Activated effector memory CD4-positive, alpha-beta T cell treated with Interleukin-2 at 50 U/mL for 16 hours (primary cell): ENCODE measurements at regions not wholly inside any gene's neighbourhood (a gene's known extent, or its start where the extent isn't known, plus 50 kb on each side); places are given as distances from the start of the nearest gene placed in this dataset.
"Not testable (repeated sequence)": the region's sequence is repeated elsewhere in the genome, so short reads cannot be mapped to it uniquely, and the experiment has no call there.

ENCODE experiments used
- DNase-seq: peaks from one replicate; pipeline ENCODE4 v3.0.0-alpha.2; 2020

GRCh38 chr2:16227811-16228462, 287.6 kb downstream of the MYCN start:
- DNase-seq = no peak

- no peak for DNase-seq
These were observed 286.8 kb downstream of the MYCN start for GRCh38 chr2:16226943-16227664.

DNA sequence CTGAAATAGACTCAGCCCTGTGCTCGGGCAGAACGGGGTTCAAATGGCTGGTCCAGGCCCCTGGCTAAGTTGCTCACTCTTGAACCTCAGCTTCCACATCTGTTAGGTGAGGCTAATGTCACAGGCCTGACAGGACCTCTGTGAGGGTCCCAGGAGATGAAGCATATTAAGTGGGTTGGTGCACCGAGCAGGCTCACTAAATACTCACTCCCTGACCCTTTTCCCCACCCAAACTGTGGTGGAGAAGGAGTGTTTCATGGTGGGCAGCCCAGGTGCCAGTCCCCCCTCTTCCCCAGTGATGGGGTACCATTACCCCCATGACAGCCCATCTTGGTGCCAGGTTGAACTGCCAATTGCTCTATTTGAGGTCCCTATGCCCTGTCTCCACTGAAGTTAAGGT, 286.0 kb downstream of the MYCN start:
- no peak for DNase-seq

GRCh38 chr2:16225545-16225944, 285.2 kb downstream of the MYCN start:
- DNase-seq = no peak

DNA sequence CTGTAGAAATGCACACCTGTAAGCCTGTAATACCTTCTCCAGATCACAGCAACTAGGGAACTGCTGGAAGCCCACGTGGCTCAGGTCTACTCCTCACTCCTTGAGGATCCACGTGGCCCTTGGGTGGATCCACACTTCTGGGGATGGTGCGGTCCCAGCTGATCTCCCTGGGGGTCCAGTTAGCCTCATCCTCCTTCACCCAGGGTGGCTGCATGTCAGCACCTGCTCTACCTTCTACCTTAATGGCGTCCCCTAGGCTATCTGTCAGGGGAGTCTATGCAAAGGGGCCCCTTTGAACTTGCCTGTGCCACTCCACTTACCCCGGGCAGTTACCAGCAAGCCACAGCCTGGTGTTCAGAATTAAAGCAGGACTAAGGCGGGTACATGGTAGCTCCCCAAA, 284.7 kb downstream of the MYCN start:
- no peak for DNase-seq

GRCh38 chr2:16224298-16225045, 284.1 kb downstream of the MYCN start:
- no peak for DNase-seq

DNA sequence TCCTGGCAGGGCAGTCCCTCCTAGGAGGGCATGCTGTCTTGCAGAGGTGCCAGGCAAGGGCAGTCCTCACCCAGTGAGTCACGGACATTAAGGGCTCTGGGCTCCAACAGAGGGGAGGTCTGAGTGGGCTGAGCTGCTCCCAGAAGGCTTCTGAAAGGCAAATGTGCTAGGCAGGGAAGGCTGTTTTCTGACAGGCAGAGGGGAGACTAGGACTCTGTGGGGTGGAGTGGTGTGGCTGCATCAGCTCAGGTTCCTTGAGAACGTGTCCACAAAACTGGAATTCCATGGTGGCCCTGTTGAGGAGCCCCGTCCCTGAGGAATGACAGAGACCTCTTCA, 283.5 kb downstream of the MYCN start:
- DNase-seq = no peak

DNA sequence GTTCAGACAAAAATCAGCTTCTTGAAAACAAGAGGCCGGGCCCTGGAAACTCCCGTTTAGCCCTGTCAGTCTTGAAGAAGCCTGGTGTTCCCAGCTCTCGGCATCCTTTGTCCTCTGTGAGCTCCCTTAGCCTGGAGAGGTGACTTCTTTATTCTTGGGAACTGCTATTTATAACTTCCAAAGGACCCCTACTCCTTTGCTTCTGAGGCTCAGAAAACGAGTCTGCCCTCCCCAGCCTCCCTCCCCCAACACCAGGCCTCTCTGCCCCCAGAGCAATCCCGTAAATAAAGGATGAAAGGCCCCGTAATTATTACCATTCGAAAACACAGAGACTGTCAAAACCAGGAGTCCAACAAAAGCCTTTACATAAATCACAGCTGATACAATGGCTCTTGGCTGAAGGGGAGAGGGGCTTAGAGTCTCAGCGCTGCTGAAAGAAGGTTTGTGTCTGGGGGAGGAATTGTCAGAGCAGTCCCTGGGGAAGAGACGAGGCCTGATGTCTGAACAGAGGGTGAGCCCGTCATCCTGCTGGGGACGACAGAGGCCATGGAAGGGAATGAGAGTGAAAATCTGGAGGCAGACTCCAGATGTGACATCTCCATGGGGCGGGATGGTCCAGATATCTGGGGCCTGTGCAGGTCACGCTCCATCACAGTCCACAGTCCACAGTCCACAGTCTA, 283.0 kb downstream of the MYCN start:
- no peak for DNase-seq

DNA sequence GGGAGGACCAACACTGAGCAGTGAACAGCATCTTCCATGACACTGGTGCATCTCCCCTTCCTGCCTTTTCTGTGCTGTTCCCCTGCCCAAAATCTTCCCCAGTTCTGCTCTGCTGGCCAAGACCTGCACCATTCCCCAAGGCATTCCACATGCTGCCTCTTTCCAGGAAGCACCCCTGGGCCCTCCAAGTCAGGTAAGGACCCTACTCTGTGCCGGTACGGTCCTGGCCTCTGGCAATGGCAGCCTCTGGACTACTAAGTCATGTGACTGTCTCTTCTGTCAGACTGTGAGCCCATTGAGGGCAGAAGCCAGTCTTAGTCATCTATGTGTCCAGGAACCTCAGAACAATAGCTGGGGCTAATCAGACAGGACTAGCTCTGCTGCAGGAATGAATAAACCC, 282.0 kb downstream of the MYCN start:
- no peak for DNase-seq

- no peak for DNase-seq
These were observed 281.2 kb downstream of the MYCN start for GRCh38 chr2:16221461-16222010.

DNA sequence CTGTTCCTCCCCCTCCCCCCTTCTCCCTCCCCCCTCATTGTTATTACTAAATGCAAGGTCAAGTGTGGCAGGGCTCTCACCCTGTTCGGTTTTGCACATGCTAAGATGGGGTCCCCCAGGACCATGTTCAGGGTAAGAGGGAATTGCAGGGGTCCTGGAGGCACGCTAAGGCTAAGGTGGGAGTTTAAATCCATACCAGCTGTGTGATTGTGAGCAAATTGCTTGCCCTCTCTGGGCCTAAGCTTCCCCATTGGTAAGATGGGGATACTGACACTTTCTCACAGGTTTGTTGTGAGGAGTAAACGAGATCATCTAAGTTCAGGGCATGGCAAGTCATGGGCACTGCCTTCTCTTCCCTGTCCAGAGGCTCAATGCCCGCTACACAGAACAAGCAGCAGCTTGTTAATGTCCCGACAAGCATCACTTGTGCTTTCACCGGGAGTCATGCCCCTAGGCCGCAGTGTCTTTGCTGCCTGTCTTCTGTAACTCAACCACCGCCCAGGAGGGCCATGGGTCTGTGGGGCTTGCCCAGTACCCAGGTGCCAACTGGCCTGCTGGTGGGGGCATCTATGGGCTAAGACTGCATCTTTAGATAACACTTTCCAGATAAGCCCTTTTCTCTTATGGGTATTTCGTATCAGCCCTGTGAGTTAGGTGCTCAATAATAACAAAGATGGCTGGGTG, 279.1 kb downstream of the MYCN start:
- DNase-seq = no peak

DNA sequence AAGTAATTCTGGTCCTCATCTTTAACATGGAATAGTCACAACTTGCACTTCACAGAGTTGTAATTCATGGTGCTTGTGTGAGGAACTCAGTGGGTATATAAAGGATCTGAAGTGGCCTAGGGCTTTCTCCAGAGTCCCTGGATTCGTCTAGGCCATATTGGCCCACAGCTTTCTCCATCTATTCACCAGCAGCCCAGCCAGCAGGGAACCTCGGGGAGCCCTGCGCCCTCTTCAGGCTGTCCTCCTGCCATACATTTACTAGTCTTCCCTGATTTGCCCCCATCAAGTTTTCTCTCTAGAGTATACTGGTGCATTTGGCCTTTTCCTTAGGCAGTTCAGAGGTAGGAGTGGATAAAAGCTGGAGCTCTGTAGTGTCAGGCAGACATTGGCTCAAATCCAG, 278.3 kb downstream of the MYCN start:
- no peak for DNase-seq

DNA sequence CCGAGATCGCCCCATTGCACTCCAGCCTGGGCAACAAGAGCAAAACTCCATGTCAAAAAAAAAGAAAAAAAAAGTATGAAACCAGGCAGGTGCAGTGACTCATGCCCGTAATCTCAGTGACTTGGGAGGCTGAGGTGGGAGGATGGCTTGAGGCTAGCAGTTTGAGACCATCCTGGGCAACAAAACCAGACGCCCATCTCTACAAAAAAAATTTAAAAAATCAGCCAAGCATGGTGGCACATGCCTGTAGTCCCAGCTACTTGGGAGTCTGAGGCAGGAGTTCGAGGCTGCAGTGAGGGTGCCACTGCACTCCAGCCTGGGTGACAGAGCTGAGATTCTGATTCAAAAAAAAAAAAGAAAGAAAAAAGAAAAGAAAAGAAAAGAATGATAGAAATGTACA, 277.8 kb downstream of the MYCN start:
- DNase-seq = no peak

DNA sequence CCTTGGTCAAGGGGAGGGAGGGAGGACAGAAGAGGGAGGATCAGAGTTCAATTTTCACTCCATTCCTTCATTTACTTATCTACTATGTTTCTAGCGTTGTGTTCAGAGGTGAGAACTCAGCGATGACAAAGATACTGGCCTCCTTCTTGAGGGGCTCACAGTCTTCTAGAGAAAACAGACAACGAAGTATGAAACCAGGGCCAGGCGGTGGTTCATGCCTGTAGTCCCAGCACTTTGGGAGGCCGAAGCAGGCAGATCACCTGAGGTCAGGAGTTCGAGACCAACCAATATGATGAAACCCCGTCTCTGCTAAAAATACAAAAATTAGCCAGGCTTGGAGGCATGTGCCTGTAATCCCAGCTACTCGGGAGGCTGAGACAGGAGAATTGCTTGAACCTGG, 277.4 kb downstream of the MYCN start:
- not testable (repeated sequence) for DNase-seq

GRCh38 chr2:16217291-16217690, 276.9 kb downstream of the MYCN start:
- no peak for DNase-seq

- DNase-seq = no peak
These were observed 276.2 kb downstream of the MYCN start for GRCh38 chr2:16216558-16216945.

DNA sequence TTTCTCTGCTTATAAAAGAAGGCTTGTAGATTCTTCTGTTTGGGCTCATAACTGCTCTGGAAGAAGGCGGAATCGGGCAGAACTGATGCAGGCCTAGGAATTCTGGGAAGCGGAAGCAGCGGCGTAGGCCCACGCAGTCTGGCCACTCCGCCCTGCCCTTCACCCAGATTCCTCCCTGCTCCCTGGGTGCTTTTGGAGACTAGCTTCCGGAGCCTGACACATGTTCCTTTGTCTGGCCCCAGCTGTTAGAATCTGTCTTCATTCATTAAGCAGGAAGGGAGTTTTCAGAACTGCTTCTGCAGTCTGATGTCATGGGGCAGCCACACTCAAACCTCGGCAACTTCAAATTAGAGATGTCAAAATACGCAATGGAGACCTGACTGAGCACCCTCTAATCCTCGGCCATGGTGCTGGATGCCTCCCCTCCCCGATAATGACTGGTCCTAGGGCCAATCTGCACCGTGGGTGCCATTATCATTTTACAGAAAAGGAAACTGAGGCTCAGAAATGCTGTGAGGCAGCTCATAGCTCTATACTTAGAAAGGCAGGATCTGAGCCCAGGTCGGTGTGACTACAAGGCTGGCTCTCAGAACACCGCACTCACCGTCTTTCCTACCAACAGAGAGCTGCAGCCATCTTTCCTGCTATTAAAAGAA, 275.7 kb downstream of the MYCN start:
- DNase-seq = no peak

DNA sequence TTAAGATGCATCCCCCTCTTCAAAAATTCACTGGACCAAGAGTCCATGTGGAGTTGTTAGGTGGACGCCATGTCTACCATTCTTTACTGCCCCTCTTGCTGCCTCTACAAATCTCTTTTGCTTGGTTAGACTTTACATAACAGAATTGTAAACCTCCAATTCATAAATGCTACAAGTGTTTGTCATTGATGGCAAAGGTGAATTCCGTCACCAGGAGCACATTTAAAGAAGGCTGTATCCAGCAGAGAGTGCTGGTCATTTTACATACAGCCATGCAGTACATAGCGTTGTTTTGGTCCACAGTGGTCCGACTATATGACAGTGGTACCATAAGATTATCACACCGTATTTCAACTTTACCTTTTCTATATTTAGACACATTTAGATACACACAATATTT, 274.5 kb downstream of the MYCN start:
- DNase-seq = no peak

- no peak for DNase-seq
These were observed 274.0 kb downstream of the MYCN start for GRCh38 chr2:16214391-16214790.

DNA sequence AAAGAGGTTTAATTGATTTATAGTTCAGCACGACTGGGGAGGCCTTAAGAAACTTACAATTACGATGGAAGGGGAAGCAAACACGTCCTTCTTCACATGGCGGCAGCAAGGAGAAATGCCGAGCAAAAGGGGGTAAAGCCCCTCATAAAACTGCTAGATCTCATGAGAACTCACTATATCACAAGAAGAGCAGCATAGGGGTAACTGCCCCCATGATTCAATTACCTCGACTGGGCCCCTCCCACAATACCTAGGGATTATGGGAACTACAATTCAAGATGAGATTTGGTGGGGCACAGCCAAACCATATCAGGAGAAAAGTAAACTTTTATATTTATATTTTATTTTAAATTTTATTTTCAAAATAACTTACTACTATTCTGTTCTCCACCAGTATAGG, 272.0 kb downstream of the MYCN start:
- no peak for DNase-seq

DNA sequence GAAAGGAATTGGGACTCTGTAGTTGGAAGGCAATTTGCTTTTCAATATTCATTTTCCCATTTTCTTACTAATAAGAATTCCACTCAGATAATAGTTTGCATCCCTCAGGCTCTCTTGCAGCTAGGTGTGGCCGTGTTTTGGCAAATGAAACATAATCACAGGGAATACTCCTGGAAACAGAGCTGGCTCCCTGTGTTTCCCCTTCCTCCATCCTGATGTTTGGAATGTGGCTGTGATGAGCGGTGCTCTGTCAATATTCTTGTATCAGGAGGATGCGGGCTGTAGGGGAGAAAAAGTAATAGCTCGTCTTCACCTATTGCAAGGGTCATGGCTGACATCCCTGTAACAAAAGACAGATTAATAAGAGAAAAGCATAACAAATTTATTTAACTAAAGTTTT, 271.0 kb downstream of the MYCN start:
- DNase-seq = no peak

- DNase-seq = no peak
These were observed 270.5 kb downstream of the MYCN start for GRCh38 chr2:16210841-16211240.
